Tibial artery (tissue), 4 donors: ENCODE measurements at regions not wholly inside any gene's neighbourhood (a gene's known extent, or its start where the extent isn't known, plus 50 kb on each side); places are given as distances from the start of the nearest gene placed in this dataset.

ENCODE experiments used
- DNase-seq, 2 donors: peaks; one replicate each; pipeline ENCODE4 v3.0.0-alpha.2; 2019
- H3K27ac ChIP-seq, 2 donors: fragments of 200-600 bp; sonication (generic) in 1 of 2; 1 replicate in 1 of 2; 2 replicates in 1 of 2; pipeline ENCODE4 v1.5.1; 2018 to 2019; ENCODE audit warnings: mild to moderate bottlenecking in 1 of 2
- H3K27me3 ChIP-seq, 2 donors: fragments of 200-600 bp; sonication (generic) in 1 of 2; one replicate each; pipeline versions ENCODE4 v1.5.1 to v1.6.0; 2016 to 2019
- H3K36me3 ChIP-seq, 3 donors: fragments of 200-600 bp; sonication (generic) in 2 of 3; one replicate each; pipeline ENCODE4 v1.5.1; 2016 to 2019; ENCODE audit warnings: mild to moderate bottlenecking in 2 of 3
- H3K4me1 ChIP-seq, 4 donors: fragments of 200-600 bp; sonication (generic) in 2 of 4; 1 replicate in 3 of 4; 2 replicates in 1 of 4; pipeline ENCODE4 v1.5.1; 2016 to 2019
- H3K4me3 ChIP-seq, 2 donors: fragments of 200-600 bp; sonication (generic) in 1 of 2; 1 replicate in 1 of 2; 2 replicates in 1 of 2; pipeline ENCODE4 v1.5.1; 2018 to 2019; ENCODE audit warnings: mild to moderate bottlenecking in 2 of 2
- H3K9me3 ChIP-seq, 3 donors: fragments of 200-600 bp; sonication (generic) in 1 of 3; one replicate each; pipeline ENCODE4 v1.5.1; 2016 to 2019
- intact Hi-C: fragments of 100-400 bp; cut with DNase I; formaldehyde crosslinking; loops from one replicate; pipeline ENCODE4 v1.15.0; 2023; ENCODE audit warnings: low total_unique reads
- TF ChIP-seq, protein P1 (sequence below), 2 experiments: fragments of 200-600 bp in 1 of 2; fragments of 450-650 bp in 1 of 2; IDR thresholded peaks; one replicate each; pipeline ENCODE4 v1.5.1; 2017 to 2019; ENCODE audit warnings: antibody characterized with exemption in 2 of 2, mild to moderate bottlenecking in 1 of 2, moderate library complexity in 1 of 2

DNA sequence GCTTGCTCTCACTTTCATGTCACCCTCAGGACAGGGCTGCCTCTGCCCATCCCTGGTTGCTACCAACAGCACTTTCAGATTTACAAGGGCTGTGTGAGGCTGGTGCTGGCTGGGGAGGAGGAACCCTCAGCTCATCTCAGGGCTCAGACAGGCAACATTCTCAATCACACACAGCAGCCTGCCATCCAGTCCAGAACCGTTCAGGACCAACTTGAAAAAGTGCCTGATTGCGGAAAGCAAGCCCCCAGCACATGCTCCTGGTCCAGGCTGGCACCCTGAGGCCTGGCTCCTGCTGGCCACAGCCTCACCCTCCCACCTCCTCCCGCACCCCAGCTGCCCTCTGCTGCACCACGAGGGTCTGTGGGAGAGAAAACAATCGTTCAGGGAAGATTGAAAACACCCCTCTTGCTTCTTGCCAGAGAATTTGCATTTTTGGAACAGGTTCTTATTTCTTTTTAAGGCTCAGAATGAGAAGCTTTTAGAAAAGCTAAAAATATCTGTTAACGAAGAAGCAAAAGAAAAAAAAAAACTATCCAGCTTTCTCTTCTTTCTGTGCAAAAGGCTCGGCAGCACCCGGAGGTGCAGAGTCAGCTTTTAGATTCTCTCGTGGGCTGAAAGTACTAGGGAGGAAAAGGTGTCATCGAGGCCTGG, 403.8 kb upstream of the ID2 start:
- H3K27me3 ChIP-seq, result no peaks in the 10 kb centered on the region
- H3K36me3 ChIP-seq, result no peaks in the 10 kb centered on the region
- H3K9me3 ChIP-seq, result no peaks in the 10 kb centered on the region
- TF ChIP-seq, protein P1, sequence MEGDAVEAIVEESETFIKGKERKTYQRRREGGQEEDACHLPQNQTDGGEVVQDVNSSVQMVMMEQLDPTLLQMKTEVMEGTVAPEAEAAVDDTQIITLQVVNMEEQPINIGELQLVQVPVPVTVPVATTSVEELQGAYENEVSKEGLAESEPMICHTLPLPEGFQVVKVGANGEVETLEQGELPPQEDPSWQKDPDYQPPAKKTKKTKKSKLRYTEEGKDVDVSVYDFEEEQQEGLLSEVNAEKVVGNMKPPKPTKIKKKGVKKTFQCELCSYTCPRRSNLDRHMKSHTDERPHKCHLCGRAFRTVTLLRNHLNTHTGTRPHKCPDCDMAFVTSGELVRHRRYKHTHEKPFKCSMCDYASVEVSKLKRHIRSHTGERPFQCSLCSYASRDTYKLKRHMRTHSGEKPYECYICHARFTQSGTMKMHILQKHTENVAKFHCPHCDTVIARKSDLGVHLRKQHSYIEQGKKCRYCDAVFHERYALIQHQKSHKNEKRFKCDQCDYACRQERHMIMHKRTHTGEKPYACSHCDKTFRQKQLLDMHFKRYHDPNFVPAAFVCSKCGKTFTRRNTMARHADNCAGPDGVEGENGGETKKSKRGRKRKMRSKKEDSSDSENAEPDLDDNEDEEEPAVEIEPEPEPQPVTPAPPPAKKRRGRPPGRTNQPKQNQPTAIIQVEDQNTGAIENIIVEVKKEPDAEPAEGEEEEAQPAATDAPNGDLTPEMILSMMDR (IDR thresholded peaks at IDR 0.05), result no peak
- no peak for DNase-seq
- H3K27ac ChIP-seq, result peak overlapping the region; percentile 64 to 69
- peaks cover 4 to 26% (median 9%) of the 10 kb centered on the region in 4 donors for H3K4me1 ChIP-seq
- intact Hi-C loops, result no loop called here
- H3K4me3 ChIP-seq, result peak overlapping the region; percentile 5 to 15

DNA sequence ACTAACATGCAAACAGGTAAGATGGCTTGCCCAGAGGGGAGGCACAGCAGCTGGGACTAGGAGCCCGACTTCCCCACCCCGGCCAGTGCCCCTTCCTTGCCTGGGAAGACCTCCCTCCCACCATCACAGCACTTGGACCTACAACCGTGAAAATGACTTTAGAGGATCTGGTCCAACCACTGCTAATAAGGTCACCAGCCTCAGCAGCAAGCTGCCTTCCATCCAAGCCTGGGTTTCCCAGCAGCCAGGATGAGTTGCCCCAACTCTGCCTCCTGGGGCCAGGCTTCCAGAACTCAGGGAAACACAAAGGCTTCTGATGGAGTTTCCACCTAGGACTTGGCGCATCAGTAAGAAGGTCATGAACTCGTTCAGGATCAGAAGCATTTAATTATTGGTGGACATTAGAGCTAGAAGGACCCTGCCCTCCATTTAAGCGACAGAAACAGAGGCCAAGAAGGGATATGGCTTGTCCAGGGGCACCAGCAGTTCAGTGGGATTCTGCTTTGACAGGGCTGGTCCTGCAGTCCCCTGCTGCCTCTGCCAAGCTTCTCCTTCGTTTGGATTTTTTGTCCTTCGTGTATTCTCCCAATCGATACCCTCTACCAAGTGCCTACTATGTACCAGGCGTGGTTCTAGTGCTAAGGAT, 403.0 kb upstream of the ID2 start:
- Histone ChIP-seq H3K27ac (peak overlapping the region; percentile 64 to 69), H3K4me1 (peaks cover 4 to 26% (median 9%) of the 10 kb centered on the region in 4 donors), H3K27me3 (no peaks in the 10 kb centered on the region), H3K36me3 (no peaks in the 10 kb centered on the region), H3K9me3 (no peaks in the 10 kb centered on the region), H3K4me3 (peak overlapping the region in 1 of 2 donors; percentile 5)
- TF ChIP-seq, protein P1 (IDR thresholded peaks at IDR 0.05), result no peak
- intact Hi-C loops, result no loop called here
- DNase-seq, result no peak

DNA sequence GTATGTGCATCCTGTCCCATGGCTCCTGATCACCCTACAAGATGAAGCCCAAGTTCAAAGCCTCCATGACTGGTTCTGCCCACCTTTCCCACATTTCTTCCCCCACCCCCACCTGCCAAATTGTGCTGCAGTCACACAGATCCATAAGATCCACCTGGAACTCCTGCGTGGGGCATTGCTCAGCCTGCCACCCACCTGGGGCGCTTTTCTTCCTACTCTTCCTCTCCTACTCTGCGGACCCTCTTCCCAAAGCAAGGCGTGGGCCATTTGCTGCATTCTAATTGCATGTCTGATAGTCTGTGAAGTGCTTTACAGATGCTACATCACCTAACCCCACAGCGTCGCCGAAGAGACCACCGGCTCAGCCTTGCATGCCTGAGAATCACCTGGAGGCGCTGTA, 402.4 kb upstream of the ID2 start:
- Histone ChIP-seq H3K27me3 (no peaks in the 10 kb centered on the region), H3K4me3 (no peak overlapping the region), H3K36me3 (no peaks in the 10 kb centered on the region), H3K9me3 (no peaks in the 10 kb centered on the region), H3K4me1 (peaks cover 4 to 26% (median 9%) of the 10 kb centered on the region in 4 donors), H3K27ac (no peak overlapping the region)
- TF ChIP-seq, protein P1 (IDR thresholded peaks at IDR 0.05), result no peak
- no peak for DNase-seq
- intact Hi-C loops, result no loop called here

GRCh38 chr2:8281234-8281633, 400.6 kb upstream of the ID2 start:
- TF ChIP-seq, protein P1 (IDR thresholded peaks at IDR 0.05), result no peak
- H3K9me3 ChIP-seq, result no peaks in the 10 kb centered on the region
- H3K27me3 ChIP-seq, result no peaks in the 10 kb centered on the region
- no peak for DNase-seq
- H3K36me3 ChIP-seq, result no peaks in the 10 kb centered on the region
- intact Hi-C loops, result no loop called here
- peaks cover 4 to 39% (median 9%) of the 10 kb centered on the region in 4 donors for H3K4me1 ChIP-seq
- no peak overlapping the region for H3K27ac ChIP-seq
- no peak overlapping the region for H3K4me3 ChIP-seq

GRCh38 chr2:8281950-8282857, 399.7 kb upstream of the ID2 start:
- no peak for DNase-seq
- Histone ChIP-seq H3K27ac (no peak overlapping the region), H3K9me3 (no peaks in the 10 kb centered on the region), H3K36me3 (no peaks in the 10 kb centered on the region), H3K27me3 (no peaks in the 10 kb centered on the region), H3K4me1 (peaks cover 4 to 38% (median 9%) of the 10 kb centered on the region in 4 donors), H3K4me3 (no peak overlapping the region)
- TF ChIP-seq, protein P1 (IDR thresholded peaks at IDR 0.05), result no peak
- intact Hi-C loops, result no loop called here
